Esophagus (tissue), 2 donors: ENCODE measurements at regions not wholly inside any gene's neighbourhood (a gene's known extent, or its start where the extent isn't known, plus 50 kb on each side); places are given as distances from the start of the nearest gene placed in this dataset.

Experiments
- H3K27ac ChIP-seq, 2 donors: one replicate each; pipeline ENCODE4 v1.5.1; 2013; ENCODE audit warnings: low read depth in 2 of 2, mild to moderate bottlenecking in 2 of 2, inconsistent platforms in 1 of 2, low read length in 1 of 2, moderate library complexity in 1 of 2
- H3K27me3 ChIP-seq, 2 donors: one replicate each; pipeline ENCODE4 v1.6.1; 2013; ENCODE audit warnings: low read length in 2 of 2, control low read depth in 1 of 2, mild to moderate bottlenecking in 1 of 2; ENCODE audit not compliant: insufficient read depth in 2 of 2, control insufficient read depth in 1 of 2
- H3K36me3 ChIP-seq, 2 donors: one replicate each; pipeline ENCODE4 v1.6.1; 2013; ENCODE audit warnings: low read length in 1 of 2; ENCODE audit not compliant: control insufficient read depth in 2 of 2, insufficient read depth in 2 of 2
- H3K4me1 ChIP-seq, 2 donors: one replicate each; pipeline ENCODE4 v1.6.1; 2013; ENCODE audit warnings: low read length in 1 of 2; ENCODE audit not compliant: control insufficient read depth in 2 of 2, insufficient read depth in 2 of 2
- H3K4me3 ChIP-seq, 2 donors: one replicate each; pipeline ENCODE4 v1.5.1; 2013; ENCODE audit warnings: low read length in 2 of 2, mild to moderate bottlenecking in 2 of 2, low read depth in 1 of 2, moderate library complexity in 1 of 2
- H3K9me3 ChIP-seq, 2 donors: one replicate each; pipeline ENCODE4 v1.6.1; 2013; ENCODE audit warnings: mild to moderate bottlenecking in 2 of 2, low read depth in 1 of 2, low read length in 1 of 2, moderate library complexity in 1 of 2; ENCODE audit not compliant: control insufficient read depth in 2 of 2, insufficient read depth in 1 of 2
- whole genome bisulfite sequencing, 2 donors: extraction: QIAGEN DNeasy Blood & Tissue Kit; methylation state at CpG; one replicate each; pipeline ENCODE4 v1.1.7; 2013; 5-methylcytosine and 5-hydroxymethylcytosine counted together
- donor health status: healthy with polysubstance abuse.
- donor health status: Bipolar disorder and iron deficiency.

DNA sequence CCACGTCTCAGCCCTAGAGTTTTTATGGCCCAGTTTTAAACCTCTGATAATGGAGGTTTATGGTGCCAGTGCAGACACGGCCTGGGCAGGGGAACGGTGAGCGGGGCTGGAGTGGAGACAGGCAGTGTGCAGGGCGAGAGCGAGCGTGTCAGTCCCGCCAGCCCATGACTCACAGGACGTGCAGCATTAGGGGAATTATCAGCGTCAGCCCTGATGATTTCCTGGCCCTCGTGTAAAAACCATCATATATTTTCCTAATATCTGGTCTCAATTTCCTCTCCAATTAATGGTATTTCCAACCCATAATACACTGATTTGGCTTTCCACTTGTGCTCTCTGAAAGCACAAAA lies 104.6 kb upstream of the VSTM2B start:
- Histone ChIP-seq H3K4me1 (peaks cover 0 to 6% of the 10 kb centered on the region in 2 donors), H3K4me3 (no peak overlapping the region), H3K27me3 (no peaks in the 10 kb centered on the region), H3K9me3 (no peaks in the 10 kb centered on the region), H3K27ac (no peak overlapping the region), H3K36me3 (no peaks in the 10 kb centered on the region)
- WGBS, 2 donors: 26% methylated on average over 11 of the region's 11 CpGs

DNA sequence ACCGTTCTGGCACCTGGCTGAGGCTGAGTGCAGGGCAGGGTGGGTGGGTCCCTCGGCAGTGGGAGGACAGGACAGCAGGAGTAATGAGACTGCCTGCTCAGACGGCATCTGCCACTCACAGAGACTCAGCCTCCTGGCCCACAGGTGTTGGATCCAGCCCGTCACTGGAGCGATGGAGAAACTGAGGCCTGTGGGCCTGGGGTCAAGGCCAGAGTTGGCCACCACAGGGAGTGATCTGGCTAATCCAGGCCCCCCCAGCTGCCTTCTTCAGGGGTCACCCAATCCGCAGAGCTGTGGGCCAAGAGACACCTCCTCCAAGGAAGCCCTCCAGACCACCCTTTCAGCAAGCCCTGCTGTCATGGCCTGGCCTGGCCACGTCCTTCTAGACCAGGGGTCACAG lies 103.7 kb upstream of the VSTM2B start:
- Histone ChIP-seq H3K27ac (no peak overlapping the region), H3K4me1 (peaks cover 0 to 6% of the 10 kb centered on the region in 2 donors)
- 77% methylated on average over 7 of the region's 7 CpGs for WGBS, 2 donors

DNA sequence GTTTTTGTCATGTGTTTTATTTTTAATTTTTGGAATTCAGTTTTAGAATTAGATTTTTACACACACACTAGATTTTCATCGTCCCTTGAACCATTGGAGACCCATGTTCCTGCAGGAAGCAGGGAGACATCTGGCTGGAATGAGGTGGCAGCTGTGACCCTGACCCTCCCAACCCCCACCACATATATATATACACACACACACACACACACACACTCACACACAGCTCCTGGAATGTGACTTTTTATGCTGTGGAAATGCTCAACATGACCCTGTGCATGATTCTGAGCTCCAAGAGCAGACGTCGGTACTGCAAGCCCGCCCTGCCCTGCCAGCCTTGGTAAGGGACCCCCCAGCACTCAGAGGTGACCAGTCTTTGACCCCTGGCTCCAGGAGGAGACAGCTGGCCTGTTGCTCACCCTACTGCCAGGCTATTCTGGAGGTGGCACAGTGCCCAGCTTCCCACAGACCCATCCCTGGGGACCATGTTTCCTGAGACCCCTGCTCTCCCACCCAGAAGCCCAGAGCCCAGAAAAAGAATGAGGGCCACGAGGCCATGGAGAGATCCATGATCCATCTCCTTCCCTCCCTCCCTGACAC lies 103.2 kb upstream of the VSTM2B start:
- H3K27ac ChIP-seq: no peak overlapping the region
- H3K36me3 ChIP-seq: no peaks in the 10 kb centered on the region
- H3K27me3 ChIP-seq: no peaks in the 10 kb centered on the region
- WGBS, 2 donors: 66% methylated on average over 5 of the region's 5 CpGs
- peaks cover 0 to 6% of the 10 kb centered on the region in 2 donors for H3K4me1 ChIP-seq
- H3K9me3 ChIP-seq: no peaks in the 10 kb centered on the region
- no peak overlapping the region for H3K4me3 ChIP-seq

More for the DNA sequence above, 103.7 kb upstream of the VSTM2B start:
- Histone ChIP-seq H3K4me3 (no peak overlapping the region), H3K27me3 (no peaks in the 10 kb centered on the region), H3K9me3 (no peaks in the 10 kb centered on the region), H3K36me3 (no peaks in the 10 kb centered on the region)

DNA sequence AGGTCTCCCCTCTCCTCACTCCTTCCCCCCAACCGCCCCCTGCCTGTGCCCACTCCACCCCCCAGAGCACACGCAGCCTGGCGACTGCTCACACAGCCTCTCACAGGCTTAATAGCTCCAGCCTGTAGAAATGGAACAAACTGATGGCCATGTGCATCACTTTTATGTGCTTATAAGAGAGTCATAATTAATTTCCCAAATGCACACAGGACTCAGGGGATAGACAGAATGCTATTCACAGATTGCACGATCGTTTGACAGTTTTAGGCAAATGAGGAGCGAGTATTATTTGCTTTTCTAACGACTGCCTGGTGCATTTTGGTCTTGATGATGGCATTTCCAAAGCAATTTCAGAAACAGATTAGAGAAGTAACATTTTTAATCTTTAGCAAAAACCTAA lies 97.7 kb upstream of the VSTM2B start:
- Histone ChIP-seq H3K27me3 (no peaks in the 10 kb centered on the region), H3K9me3 (no peaks in the 10 kb centered on the region), H3K27ac (no peak overlapping the region), H3K4me3 (no peak overlapping the region), H3K36me3 (no peaks in the 10 kb centered on the region), H3K4me1 (no peaks in the 10 kb centered on the region)
- WGBS, 2 donors: 50 to 63% methylated on average over 7 of the region's 7 CpGs

DNA sequence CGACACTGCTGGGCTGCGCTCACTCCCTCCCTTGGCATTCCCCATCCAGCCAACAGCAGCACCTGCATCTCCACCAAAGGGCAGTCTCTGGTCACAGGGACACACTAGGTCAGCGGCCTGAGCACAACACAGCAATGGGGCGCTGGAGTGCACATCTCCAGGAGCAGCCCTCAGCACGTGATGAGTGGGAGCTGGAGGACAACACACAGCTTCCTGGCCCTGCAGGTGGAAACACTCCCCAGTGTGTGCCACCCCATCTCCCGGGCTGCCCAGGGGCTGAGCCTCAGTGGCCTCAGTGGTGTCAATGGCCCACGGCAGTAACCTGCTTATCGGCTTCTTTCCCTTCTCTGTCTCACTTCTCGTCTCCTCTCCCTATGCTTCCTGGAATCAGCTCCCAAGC lies 96.8 kb upstream of the VSTM2B start:
- Histone ChIP-seq H3K4me1 (no peaks in the 10 kb centered on the region), H3K36me3 (no peaks in the 10 kb centered on the region), H3K9me3 (no peaks in the 10 kb centered on the region), H3K4me3 (no peak overlapping the region), H3K27ac (no peak overlapping the region), H3K27me3 (no peaks in the 10 kb centered on the region)
- 72 to 77% methylated on average over 9 of the region's 9 CpGs for WGBS, 2 donors

DNA sequence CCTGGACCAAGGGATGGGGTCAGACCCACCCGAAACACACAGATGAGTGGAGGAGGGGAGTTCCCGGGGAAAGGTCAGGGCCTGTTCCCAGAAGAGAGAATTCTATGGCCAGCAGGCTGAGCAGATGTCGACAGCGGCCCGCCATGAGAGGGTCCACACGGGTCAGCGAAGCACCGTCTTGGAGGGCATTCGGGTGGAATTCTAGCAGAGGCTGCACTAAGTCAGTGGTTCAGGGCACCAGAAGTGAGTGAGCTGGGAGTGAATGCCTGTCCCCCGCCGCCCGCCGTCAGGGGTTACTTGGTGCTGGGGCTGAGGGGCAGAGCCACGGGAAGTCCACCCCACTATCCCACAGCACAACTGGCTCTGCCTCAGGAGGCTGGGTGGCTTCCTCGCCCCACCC lies 96.2 kb upstream of the VSTM2B start:
- Histone ChIP-seq H3K27ac (no peak overlapping the region), H3K9me3 (no peaks in the 10 kb centered on the region), H3K27me3 (no peaks in the 10 kb centered on the region), H3K4me1 (no peaks in the 10 kb centered on the region), H3K36me3 (no peaks in the 10 kb centered on the region), H3K4me3 (no peak overlapping the region)
- WGBS, 2 donors: 85 to 90% methylated on average over 15 of the region's 15 CpGs

DNA sequence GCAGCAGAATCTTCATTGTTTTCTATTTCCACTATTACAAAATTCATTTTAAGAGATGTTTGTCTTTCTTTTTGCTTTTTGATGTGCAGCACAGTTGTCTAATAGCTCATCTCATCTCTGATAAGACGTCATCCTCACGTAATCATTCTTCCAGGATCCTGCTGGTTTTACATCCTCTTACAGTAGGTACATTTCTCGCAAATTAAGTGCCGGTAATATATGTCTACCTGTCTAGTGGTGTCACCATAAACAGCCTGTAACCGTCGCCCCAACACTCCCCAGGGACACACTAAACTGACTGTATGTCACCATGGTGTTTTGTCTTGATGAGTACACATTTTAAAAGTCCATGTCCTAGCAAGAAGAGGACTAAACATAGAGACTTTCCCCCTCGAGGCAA lies 94.5 kb upstream of the VSTM2B start:
- Histone ChIP-seq H3K27ac (no peak overlapping the region), H3K9me3 (peaks cover 0 to 2% of the 10 kb centered on the region in 2 donors), H3K27me3 (no peaks in the 10 kb centered on the region), H3K4me1 (no peaks in the 10 kb centered on the region), H3K4me3 (no peak overlapping the region), H3K36me3 (no peaks in the 10 kb centered on the region)
- WGBS, 2 donors: 69 to 70% methylated on average over 7 of the region's 7 CpGs

DNA sequence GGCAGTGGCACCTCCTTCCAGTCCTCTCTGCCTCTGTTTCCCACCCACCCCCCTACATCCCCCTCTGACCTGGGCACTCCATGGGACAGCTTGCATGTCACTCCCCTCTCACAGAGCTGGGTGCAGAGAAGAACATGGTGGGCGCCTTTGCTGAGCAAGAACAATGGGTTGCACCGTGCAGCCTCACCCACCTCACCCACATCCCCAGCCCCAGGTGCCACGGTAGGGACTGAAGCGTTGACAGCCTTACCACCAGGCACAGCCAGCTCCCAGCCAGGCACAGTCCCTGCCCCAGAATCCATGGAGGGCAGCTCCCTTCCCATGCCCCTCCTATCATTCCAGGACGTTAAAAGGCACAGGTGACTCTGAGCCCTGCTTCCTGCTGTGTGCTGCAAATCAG lies 93.1 kb upstream of the VSTM2B start:
- Histone ChIP-seq H3K27ac (no peak overlapping the region), H3K27me3 (no peaks in the 10 kb centered on the region), H3K36me3 (no peaks in the 10 kb centered on the region), H3K9me3 (peaks cover 0 to 2% of the 10 kb centered on the region in 2 donors), H3K4me1 (no peaks in the 10 kb centered on the region), H3K4me3 (no peak overlapping the region)
- 81 to 82% methylated on average over 5 of the region's 5 CpGs for WGBS, 2 donors

DNA sequence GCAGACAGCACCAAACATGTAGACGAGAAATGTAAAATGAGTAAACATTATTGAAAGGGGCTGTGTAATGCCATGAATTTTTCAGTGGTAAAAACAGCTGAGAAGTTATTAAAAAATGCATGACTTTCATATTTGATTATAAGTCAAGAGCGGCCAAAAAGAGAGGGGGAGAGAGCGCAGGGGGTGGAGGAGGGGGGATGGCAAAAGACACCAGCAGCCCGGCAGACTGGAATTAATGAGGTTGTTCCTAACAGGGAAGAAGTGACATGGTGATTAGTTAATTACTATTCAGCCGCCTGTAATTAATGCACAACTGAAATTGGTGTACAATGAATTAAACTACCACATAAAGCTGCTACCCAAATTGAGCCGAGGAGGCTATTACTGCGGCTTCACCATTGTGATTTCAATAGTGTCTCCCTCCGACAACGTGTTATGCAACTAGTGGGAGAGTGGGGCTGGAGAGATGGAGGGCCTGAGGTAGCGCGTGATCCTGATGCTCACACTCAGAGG lies 89.1 kb upstream of the VSTM2B start:
- no peak overlapping the region for H3K27ac ChIP-seq
- no peaks in the 10 kb centered on the region for H3K36me3 ChIP-seq
- peaks cover 2 to 9% of the 10 kb centered on the region in 2 donors for H3K9me3 ChIP-seq
- no peak overlapping the region for H3K4me3 ChIP-seq
- H3K4me1 ChIP-seq: no peaks in the 10 kb centered on the region
- no peaks in the 10 kb centered on the region for H3K27me3 ChIP-seq
- WGBS, 2 donors: 85 to 88% methylated on average over 11 of the region's 11 CpGs

DNA sequence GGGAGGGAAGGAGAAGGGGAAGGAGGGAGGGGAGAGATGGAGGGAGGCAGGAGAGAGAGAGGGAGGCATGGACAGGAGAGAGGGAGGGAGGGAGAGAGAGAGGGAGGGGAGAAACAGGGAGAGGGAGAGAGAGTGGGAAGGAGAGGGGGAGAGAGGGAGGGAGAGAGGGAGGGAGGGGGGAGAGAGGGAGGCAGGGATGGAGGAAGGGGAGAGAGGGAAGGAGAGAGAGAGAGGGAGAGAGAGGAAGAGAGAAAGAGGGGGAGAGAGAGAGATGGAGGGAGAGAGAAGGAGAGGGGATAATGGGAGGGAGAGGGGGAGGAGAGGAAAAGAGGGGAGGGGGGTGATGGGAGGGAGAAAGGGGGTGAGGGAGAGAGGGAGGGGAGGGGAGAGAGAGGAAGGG lies 86.8 kb upstream of the VSTM2B start:
- Histone ChIP-seq H3K36me3 (no peaks in the 10 kb centered on the region), H3K4me3 (no peak overlapping the region), H3K27ac (no peak overlapping the region), H3K9me3 (peaks cover 2 to 13% of the 10 kb centered on the region in 2 donors), H3K4me1 (no peaks in the 10 kb centered on the region), H3K27me3 (no peaks in the 10 kb centered on the region)
